Renal cortex interstitium (tissue), 11 donors: ENCODE measurements at regions not wholly inside any gene's neighbourhood (a gene's known extent, or its start where the extent isn't known, plus 50 kb on each side); places are given as distances from the start of the nearest gene placed in this dataset.

Experiments used
- DNase-seq, 11 donors: peaks; one replicate each; pipeline ENCODE4 v3.0.0-alpha.2; 2013; ENCODE audit warnings: low read depth in 9 of 11, low spot score in 4 of 11; ENCODE audit errors: extremely low read depth in 1 of 11

DNA sequence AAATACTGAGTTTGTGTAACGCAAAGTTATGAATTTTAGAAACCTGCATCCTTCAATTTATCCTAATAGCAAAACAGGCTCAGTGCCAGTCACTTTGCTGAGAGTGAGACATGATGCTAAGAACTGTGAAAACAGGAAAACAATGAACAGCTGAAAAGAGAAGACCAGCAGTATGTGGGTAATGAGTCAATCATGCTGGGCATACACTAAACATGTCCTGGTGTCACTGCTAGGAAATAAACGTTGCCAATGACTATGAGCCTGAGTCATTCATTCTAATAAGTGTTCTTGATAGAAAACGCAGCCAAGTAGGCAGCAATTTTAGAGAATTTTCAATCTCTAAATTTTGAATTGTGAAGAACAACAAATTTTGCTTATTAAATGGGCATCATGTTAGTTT lies 237.3 kb downstream of the GALR1 start:
- DNase-seq: no peak

DNA sequence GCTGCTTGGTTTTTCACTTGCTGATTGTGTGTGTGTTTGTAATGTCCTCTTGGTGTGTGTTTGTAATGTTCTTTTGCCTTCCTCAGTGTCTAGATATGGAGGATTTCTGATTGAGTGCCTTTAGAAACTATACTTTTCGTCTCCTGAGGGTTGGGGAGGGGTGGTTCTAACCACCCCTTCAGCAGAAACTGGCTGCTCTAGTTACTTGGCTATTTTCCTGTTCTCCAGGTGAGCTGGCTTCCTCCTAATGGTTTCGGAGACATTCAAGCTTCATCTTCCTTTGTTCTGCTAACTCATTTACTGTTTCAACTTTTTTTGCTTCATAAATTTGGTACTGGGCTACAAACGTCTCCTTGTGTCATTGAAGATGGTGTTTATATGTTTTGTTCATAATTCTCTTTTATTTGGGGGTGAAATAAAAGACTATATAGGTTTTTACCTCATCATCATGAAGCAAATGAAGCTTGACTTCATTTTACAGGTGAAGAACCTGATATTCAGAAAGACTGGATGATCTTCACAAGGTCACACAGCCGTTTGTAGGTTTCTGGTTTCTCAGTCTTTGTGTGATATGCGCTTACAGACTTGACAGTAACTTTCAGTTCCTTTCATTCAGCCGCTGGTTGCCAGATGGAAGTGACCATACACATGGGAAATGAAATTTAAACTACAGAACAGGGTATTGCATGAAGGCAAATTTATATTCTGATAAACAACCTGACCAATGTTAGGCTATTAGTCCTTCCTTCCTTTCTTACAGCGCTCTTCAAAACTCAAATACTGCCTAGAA lies 238.5 kb downstream of the GALR1 start:
- DNase-seq: no peak

DNA sequence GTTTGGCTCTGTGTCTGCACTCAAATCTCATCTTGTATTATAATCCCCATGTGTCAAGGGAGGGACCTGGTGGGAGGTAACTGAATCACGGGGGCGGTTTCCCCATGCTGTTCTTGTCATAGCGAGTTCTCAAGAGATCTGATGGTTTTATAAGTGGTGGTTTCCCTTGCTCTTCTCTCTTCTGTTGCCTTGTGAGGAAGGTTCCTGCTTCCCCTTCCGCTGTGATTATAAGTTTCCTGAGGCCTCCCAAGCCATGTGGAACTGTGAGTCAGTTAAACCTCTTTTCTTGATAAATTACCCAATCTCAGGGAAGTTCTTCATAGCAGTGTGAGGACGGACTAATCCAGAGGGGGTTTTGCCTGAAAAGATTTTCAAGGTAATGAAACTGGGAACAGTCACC lies 245.4 kb downstream of the GALR1 start:
- no peak for DNase-seq

DNA sequence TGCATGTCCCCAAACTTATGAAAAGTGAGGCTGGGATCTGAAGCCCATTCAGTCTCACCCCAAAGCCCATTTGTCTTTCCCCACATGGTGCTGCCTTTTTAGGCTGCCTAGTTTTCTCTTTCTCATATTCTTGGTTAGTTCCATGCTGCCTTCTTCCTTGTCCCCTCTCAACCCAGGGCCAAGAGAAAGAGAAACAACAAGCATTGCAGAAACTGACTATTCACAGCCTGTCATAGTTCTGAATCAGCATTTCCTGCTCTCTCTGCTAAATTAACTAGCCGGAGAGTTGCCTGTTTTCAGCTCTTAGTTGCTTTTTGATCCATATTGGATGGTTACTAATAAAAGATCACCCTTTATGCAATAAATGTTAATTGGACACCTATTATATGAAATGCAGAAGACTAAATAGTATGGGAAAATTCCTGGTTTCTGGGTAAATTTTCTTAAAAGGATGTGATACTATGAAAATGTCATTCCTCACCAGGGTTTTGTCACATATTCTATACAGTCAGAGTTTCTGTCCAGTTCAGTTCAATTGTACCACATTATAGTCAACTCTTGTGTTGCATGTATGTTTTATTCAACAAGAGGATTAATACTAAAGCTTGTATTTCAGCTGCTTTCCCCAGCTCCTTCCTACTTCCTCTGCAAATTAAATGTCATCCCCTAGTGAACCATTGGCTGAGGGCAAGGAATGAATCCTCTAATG lies 246.5 kb downstream of the GALR1 start:
- no peak for DNase-seq

DNA sequence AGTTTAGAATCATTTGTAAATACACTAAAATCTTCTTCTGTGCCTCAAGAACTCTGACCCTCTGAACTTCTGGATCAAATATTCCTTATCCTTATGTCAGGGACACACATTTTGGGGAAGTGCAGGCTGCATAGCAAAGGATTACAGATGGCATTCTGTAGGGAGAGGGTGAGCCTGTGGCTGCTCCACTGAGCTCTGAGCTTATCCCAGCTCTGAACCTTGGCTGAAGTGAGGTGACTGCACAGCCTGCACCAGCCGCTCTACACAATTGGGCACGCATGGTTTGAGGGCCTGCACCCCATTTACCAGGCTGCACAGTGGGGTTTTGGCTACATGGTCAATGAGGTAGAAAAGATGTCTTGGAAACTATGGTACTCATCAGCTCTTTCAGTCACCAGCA lies 251.6 kb downstream of the GALR1 start:
- no peak for DNase-seq

DNA sequence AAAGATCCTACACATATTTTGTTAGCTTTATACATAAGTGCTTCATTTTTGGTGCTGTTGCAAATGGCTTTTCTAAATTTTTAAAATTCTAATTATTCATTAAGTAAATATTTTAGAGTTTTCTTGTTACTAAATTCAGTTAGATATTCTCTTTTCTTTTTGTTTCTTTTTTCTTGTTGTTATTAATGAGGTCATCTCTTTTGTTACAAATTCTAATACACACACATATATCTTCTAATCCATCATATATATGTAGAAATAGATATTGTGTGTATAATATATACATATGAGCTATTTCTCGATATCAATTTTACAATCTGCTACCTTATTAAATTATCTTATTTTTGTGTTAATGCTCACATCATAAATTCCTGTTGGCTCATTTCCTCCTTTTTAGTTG lies 255.9 kb downstream of the GALR1 start:
- DNase-seq: no peak

DNA sequence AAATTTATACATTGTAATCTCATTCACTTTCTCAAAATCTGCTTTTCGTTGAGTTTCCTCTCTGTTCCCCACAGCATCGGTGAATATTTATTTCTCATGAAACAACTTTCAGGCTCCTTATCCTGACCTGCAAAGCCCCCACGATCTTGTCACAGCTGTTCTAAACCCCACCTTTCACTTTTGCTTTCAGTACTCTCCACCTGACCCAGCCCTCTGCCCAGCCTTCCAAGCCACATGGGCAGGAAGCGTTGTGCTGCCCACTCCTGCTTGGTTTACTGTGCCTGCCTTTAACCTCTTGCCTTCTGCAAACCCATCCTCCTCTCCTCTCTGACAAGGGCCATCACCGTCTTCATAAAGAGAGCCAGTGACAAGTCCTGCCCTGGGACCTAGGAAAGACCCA lies 262.5 kb downstream of the GALR1 start:
- DNase-seq: no peak

DNA sequence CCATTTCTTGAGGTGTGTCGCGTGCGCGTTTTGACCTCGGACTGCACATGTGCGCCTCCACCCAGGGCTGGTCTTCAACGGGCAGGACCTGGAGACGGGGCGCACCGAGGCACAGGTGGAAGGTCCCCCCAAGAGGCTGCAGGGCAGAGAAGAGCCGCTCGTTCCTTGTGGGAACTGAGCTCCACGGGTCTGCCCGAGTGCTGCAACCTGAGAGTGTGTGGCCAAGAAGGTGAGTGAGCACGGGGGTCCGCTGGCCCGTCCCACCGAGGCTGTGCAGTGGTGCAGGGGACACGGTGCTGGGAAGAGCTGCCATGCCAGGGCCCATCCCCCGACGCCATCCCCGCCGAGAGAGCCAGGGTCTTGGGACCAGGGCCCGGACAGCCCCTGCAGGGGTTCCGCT lies 268.3 kb downstream of the GALR1 start:
- DNase-seq: no peak

DNA sequence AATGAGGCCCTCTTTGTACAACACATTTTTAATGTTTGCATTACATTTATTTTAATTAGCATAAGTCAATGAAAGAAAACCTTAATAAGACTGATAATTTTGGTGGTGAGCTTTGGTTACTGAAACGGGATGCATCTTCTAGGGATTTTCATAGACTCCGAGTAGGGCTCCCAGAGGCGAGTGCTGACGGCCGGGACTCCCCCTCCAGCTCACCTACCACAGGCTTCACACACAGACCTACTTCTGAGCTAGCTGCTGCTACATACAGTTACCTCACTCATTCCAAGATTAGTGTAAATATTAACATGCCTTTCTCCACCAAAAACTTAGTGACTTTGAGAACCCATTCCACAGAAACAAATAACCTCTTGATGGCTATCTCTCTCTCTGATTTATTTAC lies 271.1 kb downstream of the GALR1 start:
- DNase-seq: no peak

DNA sequence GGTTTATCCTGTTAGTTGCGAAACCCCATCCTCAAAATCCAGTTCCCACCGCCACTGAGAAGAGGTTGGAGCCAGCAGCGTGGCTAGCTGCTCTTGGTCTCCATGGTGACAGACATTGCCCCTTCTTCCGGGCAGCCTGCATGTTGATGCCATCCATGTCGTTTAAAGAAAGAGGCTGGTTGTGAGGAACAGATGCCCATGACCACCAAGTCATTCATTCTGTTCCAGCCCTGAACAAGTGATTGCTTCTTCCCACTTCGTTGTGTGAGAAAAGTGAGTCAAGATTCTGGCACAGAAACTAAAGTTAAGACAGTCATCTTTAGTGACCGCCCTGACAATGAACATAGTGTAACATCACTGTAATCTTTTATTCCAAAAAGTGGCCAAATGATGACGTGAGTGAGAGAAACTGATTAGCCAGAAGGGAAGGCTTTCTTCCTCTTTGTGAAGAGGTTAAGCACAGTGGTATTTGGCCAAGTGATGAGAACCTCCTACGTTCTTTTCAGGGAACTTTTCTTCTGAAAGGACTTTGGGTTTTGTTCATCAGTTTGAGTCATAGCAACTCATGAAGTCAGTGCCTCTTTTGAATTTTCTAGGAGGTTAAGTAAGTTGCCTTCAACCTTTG lies 272.5 kb downstream of the GALR1 start:
- no peak for DNase-seq

DNA sequence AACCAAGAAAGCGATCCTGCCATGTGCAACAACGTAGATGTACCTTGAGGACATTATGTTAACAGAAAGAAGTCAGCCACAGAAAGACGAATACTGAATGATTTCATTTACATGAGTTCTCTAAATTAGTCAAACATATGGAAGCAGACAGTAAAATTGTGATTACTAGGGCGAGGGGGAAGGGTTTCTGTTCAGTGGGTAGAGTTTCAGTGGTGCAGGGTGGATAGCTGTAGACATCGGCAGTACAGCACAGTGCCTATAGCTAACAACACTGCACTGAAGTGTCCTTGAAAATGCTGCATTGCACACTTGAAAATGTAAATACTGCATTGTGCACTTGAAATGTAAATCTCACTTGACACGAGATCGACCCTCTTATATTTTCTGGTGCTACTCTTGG lies 275.3 kb downstream of the GALR1 start:
- no peak for DNase-seq

DNA sequence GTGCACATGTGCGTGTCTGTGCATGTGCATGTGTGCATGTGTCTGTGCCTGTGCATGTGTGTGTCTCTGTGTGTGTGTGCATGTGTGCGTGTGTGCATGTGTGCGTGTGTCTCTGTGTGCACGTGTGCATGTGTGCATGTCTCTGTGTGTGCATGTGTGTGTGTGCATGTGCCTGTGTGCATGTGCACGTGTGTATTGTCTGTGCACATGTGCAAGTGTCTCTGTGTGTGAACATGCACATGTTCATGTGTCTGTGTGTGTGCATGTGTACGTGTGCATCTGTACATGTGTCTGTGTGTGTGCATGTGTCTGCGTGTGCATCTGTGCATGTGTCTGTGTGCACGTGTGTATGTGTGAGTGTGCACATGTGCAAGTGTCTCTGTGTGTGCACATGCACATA lies 277.3 kb downstream of the GALR1 start:
- no peak for DNase-seq

DNA sequence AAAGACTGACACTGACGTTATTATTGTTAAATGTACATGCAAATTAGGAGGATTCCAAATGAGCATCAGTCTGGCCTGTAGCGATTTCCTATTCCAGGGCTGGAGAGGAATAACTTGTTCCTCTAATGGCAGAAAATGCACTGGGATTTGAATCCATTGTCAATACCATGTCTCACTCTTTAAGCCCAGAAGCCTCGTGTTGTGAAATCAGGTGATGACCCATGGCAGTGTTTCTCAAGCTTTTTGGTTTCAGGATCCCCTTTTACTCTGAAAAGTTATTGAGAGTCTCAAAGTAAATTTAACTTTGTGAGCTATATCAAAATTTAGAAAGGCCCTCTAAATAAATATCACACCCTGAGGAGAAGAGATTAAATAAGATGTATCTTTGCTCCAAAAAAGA lies 279.2 kb downstream of the GALR1 start:
- no peak for DNase-seq

DNA sequence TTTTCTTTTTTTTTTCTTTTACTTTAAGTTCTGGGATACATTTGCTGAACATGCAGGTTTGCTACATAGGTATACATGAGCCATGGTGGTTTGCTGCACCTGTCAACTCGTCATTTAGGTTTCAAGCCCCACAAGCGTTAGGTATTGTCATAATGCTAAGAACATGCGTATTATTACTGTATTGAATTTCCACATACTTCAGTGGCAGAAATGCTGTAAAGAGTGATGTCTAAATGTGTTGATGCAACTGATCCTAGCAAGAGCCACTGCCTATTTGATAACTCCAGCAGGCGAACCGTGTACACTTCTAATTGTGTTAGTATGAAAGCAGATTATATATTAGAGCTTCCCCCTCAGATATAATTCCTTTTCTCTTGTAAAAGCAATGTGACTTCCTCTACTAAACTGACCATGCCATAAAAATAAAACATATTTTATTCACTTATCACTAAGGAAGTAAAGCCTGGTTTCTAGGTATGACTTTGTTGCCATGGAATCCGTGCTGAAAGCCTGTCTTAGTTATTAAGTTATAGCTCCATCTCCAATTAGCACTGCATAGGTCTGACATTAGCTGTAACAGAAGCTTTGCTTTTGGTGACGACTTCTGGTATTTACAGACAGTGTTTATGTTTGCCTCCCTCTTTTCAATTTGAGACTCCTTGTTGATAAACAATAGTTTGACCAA lies 280.0 kb downstream of the GALR1 start:
- DNase-seq: no peak

DNA sequence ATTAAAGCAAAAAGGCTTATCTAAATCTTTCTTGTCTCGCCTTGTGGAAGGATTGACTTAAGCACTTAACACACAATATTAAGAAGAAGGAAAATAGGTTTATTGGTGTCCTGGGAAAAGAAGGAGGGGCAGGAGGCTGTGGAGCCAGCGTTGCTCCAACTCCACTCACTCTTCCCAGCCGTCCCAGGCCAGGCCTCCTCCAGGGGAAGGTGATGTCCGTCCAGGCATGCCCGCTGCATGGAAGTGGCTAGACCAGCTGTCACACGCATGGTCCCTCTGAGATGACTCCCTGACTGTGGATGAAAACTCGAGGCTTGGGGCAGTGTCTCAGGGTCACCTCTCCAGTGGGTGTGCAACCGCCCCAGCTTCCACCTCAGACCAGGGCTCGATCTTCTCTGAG lies 281.1 kb downstream of the GALR1 start:
- no peak for DNase-seq

DNA sequence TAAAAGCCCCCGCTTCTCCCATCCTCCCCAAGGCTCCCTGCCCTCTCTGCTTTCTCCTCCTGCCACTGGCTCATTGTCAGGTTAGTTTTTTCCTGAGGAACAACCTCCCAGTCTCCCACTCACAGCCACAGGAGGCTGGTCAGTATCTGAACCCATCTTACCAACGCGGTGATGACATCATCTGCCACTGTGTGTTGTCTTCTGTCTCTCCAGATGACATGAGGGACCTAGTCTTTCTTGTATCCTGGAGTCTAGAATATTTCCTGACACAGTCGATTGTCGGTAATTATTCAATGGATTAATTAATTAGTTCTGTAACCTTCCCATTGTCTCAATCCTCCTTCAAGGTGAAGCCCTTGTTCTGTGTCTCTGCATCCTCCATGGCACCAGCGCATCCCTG lies 290.2 kb downstream of the GALR1 start:
- DNase-seq: no peak

DNA sequence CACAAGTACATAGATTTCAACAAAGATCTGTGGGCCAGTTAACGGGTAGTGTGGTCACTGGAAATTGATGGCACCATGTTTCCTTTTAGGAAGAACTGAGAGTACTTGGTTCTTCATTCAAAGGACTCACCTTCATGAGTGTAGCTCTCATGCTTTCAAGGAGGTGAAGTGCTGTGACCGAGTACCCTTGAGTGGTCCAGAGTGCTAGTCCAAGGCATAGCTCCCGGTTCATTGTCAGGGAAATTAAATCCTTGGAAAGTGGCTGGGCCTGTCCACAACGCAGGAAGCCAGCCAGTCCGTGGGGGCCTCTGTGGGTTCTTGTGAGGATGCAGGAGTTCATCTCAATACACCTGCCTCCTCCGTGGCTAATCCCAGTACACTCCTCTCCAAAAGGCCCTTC lies 295.1 kb downstream of the GALR1 start:
- no peak for DNase-seq

DNA sequence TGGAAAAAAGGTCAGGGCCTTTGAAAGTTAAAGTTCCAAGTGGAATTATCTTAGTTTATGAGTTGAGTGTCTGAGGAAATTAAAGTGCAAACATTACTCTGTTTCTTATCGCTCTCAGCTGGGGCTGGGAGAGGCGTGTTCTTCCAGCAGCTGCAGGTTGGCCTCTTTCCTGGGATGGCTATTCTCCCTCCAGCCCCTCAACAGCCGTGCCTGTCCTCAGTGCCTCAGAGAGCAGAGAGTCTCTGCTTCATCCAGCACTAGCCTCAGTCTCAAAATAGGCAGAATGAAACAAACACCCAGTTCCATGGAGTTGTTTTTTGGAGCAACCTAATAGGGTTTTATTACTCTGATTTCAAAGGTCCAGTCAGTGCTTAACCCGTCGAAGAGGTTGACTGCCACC lies 298.1 kb downstream of the GALR1 start:
- DNase-seq: no peak

DNA sequence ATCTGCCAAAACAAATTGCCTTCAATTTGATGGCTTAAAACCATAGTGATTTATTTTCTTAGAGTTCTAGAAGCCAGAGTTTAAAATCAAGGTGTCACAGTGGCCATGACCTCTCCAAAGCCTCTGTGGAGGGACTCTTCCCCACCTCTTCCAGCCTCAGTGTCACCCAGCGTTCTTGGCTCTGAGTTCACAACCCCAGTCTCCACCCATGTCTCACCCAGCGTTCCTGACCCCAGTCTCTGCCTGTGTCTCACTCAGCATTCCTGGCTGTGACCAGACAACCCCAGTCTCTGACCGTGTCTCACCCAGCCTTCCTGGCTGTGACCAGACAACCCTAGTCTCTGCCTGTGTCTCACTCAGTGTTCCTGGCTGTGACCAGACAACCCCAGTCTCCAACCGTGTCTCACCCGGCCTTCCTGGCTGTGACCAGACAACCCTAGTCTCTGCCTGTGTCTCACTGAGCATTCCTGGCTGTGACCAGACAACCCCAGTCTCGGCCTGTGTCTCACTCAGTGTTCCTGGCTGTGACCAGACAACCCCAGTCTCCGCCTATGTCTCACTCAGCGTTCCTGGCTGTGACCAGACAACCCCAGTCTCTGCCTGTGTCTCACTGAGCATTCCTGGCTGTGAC lies 299.3 kb downstream of the GALR1 start:
- DNase-seq: no peak

DNA sequence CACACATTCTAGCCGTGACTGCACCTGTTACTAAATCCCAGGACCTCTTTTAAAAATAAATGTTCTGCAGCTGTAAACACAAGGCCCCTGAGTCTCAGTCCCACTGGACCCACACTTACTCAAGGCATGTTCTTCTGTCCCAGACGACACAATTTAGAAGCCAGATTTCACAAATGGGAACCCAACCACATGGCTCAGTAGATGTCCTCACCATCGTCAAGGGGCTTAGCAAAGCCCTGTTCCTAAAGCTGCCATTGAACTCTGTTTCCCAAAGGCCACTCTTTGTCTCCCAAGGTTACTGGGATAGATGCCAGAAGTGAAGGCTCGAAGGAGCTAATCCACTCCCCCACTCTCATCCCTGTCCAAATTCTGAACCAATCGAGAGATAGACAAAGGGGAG lies 301.0 kb downstream of the GALR1 start:
- DNase-seq: no peak
